ENCODE measurements at regions not wholly inside any gene's neighbourhood (a gene's known extent, or its start where the extent isn't known, plus 50 kb on each side); places are given as distances from the start of the nearest gene placed in this dataset.

DNA sequence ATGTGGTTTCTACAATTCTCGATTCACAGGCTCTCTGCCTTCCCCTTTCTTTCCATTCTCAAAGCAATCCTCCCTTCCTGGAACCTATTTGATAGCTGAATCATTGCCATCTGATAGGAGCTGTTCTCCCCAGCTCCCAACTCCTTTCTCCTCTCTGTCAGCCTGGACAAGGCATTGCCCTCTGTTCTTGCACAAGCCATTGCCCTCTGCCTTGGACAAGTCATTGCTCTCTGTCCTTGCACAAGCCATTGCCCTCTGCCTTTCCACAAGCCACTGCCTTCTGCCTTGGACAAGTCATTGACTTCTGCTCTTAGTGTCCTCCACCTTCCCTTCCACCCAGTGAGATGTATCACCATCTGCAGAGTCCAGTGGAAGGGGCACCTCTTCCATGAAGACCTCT lies 256.1 kb upstream of the STS start:
- TF ChIP-seq CTCF (IDR thresholded peaks at IDR 0.05; ENCODE audit: poor library complexity) = no peak
- no peak for TF ChIP-seq EZH2 (IDR thresholded peaks at IDR 0.05; ENCODE audit: borderline replicate concordance)

All from hepatocyte (in vitro differentiated cells).